Fibroblast of lung (primary cell): ENCODE measurements at regions not wholly inside any gene's neighbourhood (a gene's known extent, or its start where the extent isn't known, plus 50 kb on each side); places are given as distances from the start of the nearest gene placed in this dataset.

Source experiments
- CTCF ChIP-seq, 2 donors: IDR thresholded peaks in 1 of 2; conservative IDR thresholded peaks in 1 of 2; 1 replicate in 1 of 2; 2 replicates in 1 of 2; pipeline ENCODE4 v1.5.1; 2011 to 2012; ENCODE audit warnings: low read length in 2 of 2, control low read depth in 1 of 2, inconsistent platforms in 1 of 2, low read depth in 1 of 2, mild to moderate bottlenecking in 1 of 2
- EZH2 ChIP-seq: IDR thresholded peaks from 2 replicates; pipeline ENCODE4 v1.5.1; 2012; ENCODE audit warnings: low read length, control low read depth, mild to moderate bottlenecking; ENCODE audit errors: missing control alignments

DNA sequence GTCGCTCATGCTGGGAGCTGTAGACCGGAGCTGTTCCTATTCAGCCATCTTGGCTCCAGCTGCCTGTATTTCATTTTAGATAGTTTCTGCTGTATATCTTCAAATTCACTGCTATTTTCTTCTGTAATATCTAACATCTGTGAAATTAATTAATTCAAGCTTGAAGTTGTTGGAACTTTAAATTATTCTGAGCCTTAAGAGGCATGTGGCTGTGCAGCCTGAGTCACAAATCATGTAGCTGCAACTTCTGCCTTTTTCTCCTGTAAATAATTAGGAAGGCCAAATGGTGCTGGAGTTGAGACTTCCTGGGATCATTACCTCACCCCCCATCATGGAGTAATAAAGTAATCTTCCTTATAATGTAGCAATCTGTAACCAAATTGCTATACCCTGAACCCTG is 183.3 kb upstream of the PCSK5 start:
- TF ChIP-seq CTCF (conservative IDR thresholded peaks at IDR 0.05 in 1 of 2, IDR thresholded peaks at IDR 0.05 in 1 of 2; ENCODE audit: low read depth in 1 of 2, low read length in 2 of 2) = no peak
- TF ChIP-seq EZH2 = no peak
